ENCODE measurements at regions not wholly inside any gene's neighbourhood (a gene's known extent, or its start where the extent isn't known, plus 50 kb on each side); places are given as distances from the start of the nearest gene placed in this dataset.

DNA sequence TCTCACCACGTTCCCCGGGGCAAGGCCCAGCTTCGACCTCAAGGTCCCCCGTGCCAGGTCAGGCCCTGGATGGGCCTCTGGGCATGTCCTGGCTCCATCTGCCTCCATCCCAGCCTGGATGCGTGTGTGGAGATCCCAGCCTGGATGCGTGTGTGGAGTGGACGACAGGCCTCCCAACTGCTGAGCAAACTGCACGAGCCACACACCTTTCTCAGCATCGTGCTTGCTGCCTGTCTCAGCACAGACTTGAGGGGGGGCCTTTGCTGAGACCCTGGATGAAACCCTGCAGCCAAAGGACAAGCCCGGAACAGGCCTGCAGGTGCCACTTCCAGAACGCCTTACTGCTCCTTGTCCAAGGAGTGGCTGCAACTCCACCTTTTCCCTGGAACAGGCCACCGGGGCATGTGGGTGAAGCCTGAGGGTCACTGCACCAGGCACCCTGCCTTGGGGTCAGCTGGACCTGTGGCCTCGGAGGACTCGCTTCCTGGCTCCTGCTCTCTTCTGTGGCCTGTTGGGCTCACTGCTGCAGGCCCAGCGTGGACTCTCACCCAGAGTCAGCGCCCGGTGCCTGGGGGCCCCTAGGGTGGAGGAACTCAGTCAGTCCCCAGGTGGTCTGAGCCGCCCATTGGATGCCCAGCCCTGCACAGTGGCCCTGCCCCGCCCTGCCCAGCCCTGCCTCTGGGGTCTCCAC lies 176.0 kb downstream of the KIF26A start (continued):
- TF ChIP-seq, protein P1, sequence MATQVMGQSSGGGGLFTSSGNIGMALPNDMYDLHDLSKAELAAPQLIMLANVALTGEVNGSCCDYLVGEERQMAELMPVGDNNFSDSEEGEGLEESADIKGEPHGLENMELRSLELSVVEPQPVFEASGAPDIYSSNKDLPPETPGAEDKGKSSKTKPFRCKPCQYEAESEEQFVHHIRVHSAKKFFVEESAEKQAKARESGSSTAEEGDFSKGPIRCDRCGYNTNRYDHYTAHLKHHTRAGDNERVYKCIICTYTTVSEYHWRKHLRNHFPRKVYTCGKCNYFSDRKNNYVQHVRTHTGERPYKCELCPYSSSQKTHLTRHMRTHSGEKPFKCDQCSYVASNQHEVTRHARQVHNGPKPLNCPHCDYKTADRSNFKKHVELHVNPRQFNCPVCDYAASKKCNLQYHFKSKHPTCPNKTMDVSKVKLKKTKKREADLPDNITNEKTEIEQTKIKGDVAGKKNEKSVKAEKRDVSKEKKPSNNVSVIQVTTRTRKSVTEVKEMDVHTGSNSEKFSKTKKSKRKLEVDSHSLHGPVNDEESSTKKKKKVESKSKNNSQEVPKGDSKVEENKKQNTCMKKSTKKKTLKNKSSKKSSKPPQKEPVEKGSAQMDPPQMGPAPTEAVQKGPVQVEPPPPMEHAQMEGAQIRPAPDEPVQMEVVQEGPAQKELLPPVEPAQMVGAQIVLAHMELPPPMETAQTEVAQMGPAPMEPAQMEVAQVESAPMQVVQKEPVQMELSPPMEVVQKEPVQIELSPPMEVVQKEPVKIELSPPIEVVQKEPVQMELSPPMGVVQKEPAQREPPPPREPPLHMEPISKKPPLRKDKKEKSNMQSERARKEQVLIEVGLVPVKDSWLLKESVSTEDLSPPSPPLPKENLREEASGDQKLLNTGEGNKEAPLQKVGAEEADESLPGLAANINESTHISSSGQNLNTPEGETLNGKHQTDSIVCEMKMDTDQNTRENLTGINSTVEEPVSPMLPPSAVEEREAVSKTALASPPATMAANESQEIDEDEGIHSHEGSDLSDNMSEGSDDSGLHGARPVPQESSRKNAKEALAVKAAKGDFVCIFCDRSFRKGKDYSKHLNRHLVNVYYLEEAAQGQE (IDR thresholded peaks at IDR 0.05) = no peak
- TF ChIP-seq, protein P2, sequence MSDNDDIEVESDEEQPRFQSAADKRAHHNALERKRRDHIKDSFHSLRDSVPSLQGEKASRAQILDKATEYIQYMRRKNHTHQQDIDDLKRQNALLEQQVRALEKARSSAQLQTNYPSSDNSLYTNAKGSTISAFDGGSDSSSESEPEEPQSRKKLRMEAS (IDR thresholded peaks at IDR 0.05) = no peak
- TF ChIP-seq FOXA1 (IDR thresholded peaks at IDR 0.05) = no peak
- TF ChIP-seq EGR1 (IDR thresholded peaks at IDR 0.05; ENCODE audit: low read depth in 2 of 2) = no peak
- TF ChIP-seq SP1 (IDR thresholded peaks at IDR 0.05) = no peak
- TF ChIP-seq, protein P3, sequence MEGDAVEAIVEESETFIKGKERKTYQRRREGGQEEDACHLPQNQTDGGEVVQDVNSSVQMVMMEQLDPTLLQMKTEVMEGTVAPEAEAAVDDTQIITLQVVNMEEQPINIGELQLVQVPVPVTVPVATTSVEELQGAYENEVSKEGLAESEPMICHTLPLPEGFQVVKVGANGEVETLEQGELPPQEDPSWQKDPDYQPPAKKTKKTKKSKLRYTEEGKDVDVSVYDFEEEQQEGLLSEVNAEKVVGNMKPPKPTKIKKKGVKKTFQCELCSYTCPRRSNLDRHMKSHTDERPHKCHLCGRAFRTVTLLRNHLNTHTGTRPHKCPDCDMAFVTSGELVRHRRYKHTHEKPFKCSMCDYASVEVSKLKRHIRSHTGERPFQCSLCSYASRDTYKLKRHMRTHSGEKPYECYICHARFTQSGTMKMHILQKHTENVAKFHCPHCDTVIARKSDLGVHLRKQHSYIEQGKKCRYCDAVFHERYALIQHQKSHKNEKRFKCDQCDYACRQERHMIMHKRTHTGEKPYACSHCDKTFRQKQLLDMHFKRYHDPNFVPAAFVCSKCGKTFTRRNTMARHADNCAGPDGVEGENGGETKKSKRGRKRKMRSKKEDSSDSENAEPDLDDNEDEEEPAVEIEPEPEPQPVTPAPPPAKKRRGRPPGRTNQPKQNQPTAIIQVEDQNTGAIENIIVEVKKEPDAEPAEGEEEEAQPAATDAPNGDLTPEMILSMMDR (IDR thresholded peaks at IDR 0.05; ENCODE audit: low read depth, low read length, missing input control) = no peak
- no peak for TF ChIP-seq FOXA2 (IDR thresholded peaks at IDR 0.05)
- TF ChIP-seq RAD21 (IDR thresholded peaks at IDR 0.05) = no peak

DNA sequence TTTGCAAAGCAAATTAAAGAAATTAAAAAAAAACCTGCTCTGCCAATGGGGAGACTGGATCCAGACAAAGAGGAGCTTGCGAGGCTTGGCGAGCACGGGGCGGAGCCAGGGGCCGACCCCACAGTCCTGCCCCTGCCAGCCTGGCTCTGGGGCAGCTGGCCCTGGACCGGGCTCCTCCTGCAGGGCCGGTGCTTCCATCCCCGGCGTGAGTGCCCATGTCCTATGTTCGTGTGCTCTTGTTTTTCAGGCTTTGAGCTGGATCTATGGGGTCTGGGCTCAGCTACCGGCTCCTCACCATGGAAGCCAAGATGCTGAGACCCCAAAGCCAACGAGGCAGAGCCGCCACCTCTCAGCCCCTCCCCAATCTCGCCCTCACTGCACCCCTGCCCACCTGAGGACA lies 176.8 kb downstream of the KIF26A start:
- TF ChIP-seq EGR1 (IDR thresholded peaks at IDR 0.05; ENCODE audit: low read depth in 2 of 2) (no peak), YY1 (IDR thresholded peaks at IDR 0.05) (no peak), HNF4G (IDR thresholded peaks at IDR 0.05) (no peak), RAD21 (IDR thresholded peaks at IDR 0.05) (no peak), HNF4A (conservative IDR thresholded peaks at IDR 0.05) (no peak), JUND (IDR thresholded peaks at IDR 0.05) (no peak), FOXA1 (IDR thresholded peaks at IDR 0.05) (no peak), SP1 (IDR thresholded peaks at IDR 0.05) (no peak), GABPA (IDR thresholded peaks at IDR 0.05 in 1 of 2, conservative IDR thresholded peaks at IDR 0.05 in 1 of 2) (no peak), NR2F2 (IDR thresholded peaks at IDR 0.05) (no peak), FOXA2 (IDR thresholded peaks at IDR 0.05) (no peak), RXRA (IDR thresholded peaks at IDR 0.05) (no peak)
- TF ChIP-seq, protein P4, sequence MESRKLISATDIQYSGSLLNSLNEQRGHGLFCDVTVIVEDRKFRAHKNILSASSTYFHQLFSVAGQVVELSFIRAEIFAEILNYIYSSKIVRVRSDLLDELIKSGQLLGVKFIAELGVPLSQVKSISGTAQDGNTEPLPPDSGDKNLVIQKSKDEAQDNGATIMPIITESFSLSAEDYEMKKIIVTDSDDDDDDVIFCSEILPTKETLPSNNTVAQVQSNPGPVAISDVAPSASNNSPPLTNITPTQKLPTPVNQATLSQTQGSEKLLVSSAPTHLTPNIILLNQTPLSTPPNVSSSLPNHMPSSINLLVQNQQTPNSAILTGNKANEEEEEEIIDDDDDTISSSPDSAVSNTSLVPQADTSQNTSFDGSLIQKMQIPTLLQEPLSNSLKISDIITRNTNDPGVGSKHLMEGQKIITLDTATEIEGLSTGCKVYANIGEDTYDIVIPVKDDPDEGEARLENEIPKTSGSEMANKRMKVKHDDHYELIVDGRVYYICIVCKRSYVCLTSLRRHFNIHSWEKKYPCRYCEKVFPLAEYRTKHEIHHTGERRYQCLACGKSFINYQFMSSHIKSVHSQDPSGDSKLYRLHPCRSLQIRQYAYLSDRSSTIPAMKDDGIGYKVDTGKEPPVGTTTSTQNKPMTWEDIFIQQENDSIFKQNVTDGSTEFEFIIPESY (IDR thresholded peaks at IDR 0.05) = no peak
- TF ChIP-seq, protein P5, sequence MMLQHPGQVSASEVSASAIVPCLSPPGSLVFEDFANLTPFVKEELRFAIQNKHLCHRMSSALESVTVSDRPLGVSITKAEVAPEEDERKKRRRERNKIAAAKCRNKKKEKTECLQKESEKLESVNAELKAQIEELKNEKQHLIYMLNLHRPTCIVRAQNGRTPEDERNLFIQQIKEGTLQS (IDR thresholded peaks at IDR 0.05) = no peak
- TF ChIP-seq, protein P2 (IDR thresholded peaks at IDR 0.05) = no peak
- TF ChIP-seq, protein P1 (IDR thresholded peaks at IDR 0.05) = no peak
- H3K36me3 ChIP-seq (ENCODE audit: control insufficient read depth in 4 of 4, insufficient read depth in 3 of 4, low read depth in 1 of 4, low read length in 3 of 4) = no peaks in the 10 kb centered on the region
- H3K9me3 ChIP-seq (ENCODE audit: control insufficient read depth in 4 of 4, low read length in 3 of 4) = peaks cover 0 to 4% (median 2%) of the 10 kb centered on the region in 4 donors
- H3K4me3 ChIP-seq (ENCODE audit: low read depth in 1 of 3, low read length in 3 of 3) = no peak overlapping the region
- H3K27me3 ChIP-seq (ENCODE audit: control insufficient read depth in 4 of 4, insufficient read depth in 4 of 4, low read length in 3 of 4) = no peaks in the 10 kb centered on the region
- no peak for DNase-seq (ENCODE audit: low spot score)
- H3K4me1 ChIP-seq (ENCODE audit: control insufficient read depth in 4 of 4, insufficient read depth in 4 of 4, low read length in 3 of 4) = no peaks in the 10 kb centered on the region
- no peak overlapping the region for H3K27ac ChIP-seq (ENCODE audit: low read depth in 1 of 2, low read length in 2 of 2)
- WGBS = 89% methylated on average over 14 of the region's 14 CpGs
- H3K9ac ChIP-seq (ENCODE audit: low read depth in 1 of 2, low read length in 2 of 2) = no peak overlapping the region
